Esophagus squamous epithelium (tissue), 5 donors: ENCODE measurements at regions not wholly inside any gene's neighbourhood (a gene's known extent, or its start where the extent isn't known, plus 50 kb on each side); places are given as distances from the start of the nearest gene placed in this dataset.

Experiments used
- DNase-seq: peaks from one replicate; lab custom pipeline; 2025; lab: John Stamatoyannopoulos, UW
- H3K27ac ChIP-seq, 4 donors: fragments of 200-600 bp; sonication (generic); one replicate each; pipeline ENCODE4 v1.5.1; 2016 to 2019; ENCODE audit warnings: mild to moderate bottlenecking in 1 of 4
- H3K27me3 ChIP-seq, 4 donors: fragments of 200-600 bp; sonication (generic); 1 replicate in 3 of 4; 2 replicates in 1 of 4; pipeline versions ENCODE4 v1.5.1 to v1.6.0; 2017 to 2021; ENCODE audit warnings: antibody characterized with exemption in 1 of 4
- H3K36me3 ChIP-seq, 3 donors: fragments of 200-600 bp; sonication (generic); one replicate each; pipeline ENCODE4 v1.5.1; 2016 to 2019
- H3K4me1 ChIP-seq, 3 donors: fragments of 200-600 bp; sonication (generic); one replicate each; pipeline ENCODE4 v1.5.1; 2017 to 2019
- H3K4me3 ChIP-seq, 4 donors: fragments of 200-600 bp; sonication (generic); 1 replicate in 3 of 4; 2 replicates in 1 of 4; pipeline ENCODE4 v1.5.1; 2016 to 2019; ENCODE audit warnings: mild to moderate bottlenecking in 2 of 4, moderate library complexity in 1 of 4
- H3K9me3 ChIP-seq, 3 donors: fragments of 200-600 bp; sonication (generic); one replicate each; pipeline ENCODE4 v1.5.1; 2016 to 2019
- POLR2A ChIP-seq, 4 donors: fragments of 450-650 bp; IDR thresholded peaks; one replicate each; pipeline ENCODE4 v1.6.1; 2017; ENCODE audit warnings: antibody characterized with exemption in 4 of 4, mild to moderate bottlenecking in 4 of 4, moderate library complexity in 3 of 4
- WGBS, 2 donors: methylation state at CpG; one replicate each; pipeline ENCODE4 v1.1.5; 2018; 5-methylcytosine and 5-hydroxymethylcytosine counted together
- intact Hi-C: fragments of 100-400 bp; cut with DNase I; formaldehyde crosslinking; loops from one replicate; pipeline ENCODE4 v1.15.0; 2022
- TF ChIP-seq, protein P1 (sequence below), 6 experiments: fragments of 450-650 bp in 4 of 6; fragments of 200-600 bp in 2 of 6; sonication (generic) in 2 of 6; IDR thresholded peaks; one replicate each; pipeline ENCODE4 v1.5.1; 2016 to 2019; ENCODE audit warnings: antibody characterized with exemption in 6 of 6, mild to moderate bottlenecking in 4 of 6, moderate library complexity in 4 of 6
- donor health status: DM: yes; HTN: yes; CAD: no.

- no peak overlapping the region for H3K27ac ChIP-seq
- H3K9me3 ChIP-seq, result no peaks in the 10 kb centered on the region
- TF ChIP-seq, protein P1, sequence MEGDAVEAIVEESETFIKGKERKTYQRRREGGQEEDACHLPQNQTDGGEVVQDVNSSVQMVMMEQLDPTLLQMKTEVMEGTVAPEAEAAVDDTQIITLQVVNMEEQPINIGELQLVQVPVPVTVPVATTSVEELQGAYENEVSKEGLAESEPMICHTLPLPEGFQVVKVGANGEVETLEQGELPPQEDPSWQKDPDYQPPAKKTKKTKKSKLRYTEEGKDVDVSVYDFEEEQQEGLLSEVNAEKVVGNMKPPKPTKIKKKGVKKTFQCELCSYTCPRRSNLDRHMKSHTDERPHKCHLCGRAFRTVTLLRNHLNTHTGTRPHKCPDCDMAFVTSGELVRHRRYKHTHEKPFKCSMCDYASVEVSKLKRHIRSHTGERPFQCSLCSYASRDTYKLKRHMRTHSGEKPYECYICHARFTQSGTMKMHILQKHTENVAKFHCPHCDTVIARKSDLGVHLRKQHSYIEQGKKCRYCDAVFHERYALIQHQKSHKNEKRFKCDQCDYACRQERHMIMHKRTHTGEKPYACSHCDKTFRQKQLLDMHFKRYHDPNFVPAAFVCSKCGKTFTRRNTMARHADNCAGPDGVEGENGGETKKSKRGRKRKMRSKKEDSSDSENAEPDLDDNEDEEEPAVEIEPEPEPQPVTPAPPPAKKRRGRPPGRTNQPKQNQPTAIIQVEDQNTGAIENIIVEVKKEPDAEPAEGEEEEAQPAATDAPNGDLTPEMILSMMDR (IDR thresholded peaks at IDR 0.05), result no peak
- no peak for TF ChIP-seq POLR2A (IDR thresholded peaks at IDR 0.05)
- H3K36me3 ChIP-seq, result no peaks in the 10 kb centered on the region
- peaks cover 0 to 18% (median 0%) of the 10 kb centered on the region in 4 donors for H3K27me3 ChIP-seq
- no peak overlapping the region for H3K4me3 ChIP-seq
- H3K4me1 ChIP-seq, result no peaks in the 10 kb centered on the region
- WGBS, 2 donors, result 57 to 66% methylated on average over 6 of the region's 6 CpGs
- DNase-seq, result no peak
- intact Hi-C loops, result no loop called here
Observed at GRCh38 chr16:86002178-86002900, 103.4 kb downstream of the IRF8 start.

GRCh38 chr16:86007524-86007923, 108.6 kb downstream of the IRF8 start:
- Histone ChIP-seq H3K27ac (no peak overlapping the region), H3K9me3 (no peaks in the 10 kb centered on the region), H3K27me3 (peaks cover 0 to 28% (median 0%) of the 10 kb centered on the region in 4 donors), H3K36me3 (no peaks in the 10 kb centered on the region), H3K4me1 (no peaks in the 10 kb centered on the region), H3K4me3 (no peak overlapping the region)
- TF ChIP-seq, protein P1 (IDR thresholded peaks at IDR 0.05), result no peak
- WGBS, 2 donors, result 59 to 62% methylated on average over 3 of the region's 3 CpGs
- DNase-seq, result no peak
- intact Hi-C loops, result no loop called here

DNA sequence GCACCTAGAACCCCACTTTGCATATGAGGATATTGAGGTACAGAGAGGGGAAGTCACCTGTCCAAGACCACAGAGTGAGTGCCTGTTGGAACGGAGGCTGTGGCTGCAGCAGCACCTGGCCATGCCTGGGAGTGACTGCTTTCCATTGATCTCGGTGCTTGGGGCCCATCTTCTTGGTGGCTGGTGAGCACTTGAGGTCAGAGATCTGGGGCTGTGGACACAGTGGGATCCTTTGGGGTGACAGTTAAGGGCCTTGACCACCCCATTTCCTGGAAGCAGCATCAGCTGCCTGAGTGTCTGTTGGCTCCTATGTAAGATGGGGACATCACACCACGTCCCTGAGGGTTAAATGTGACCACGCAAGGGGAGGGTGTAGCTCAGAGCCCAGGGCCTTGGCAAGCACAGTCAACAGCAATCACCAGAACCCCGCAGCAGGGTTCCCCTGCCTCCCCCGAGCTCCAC, 111.7 kb downstream of the IRF8 start:
- Histone ChIP-seq H3K9me3 (no peaks in the 10 kb centered on the region), H3K27me3 (peaks cover 0 to 19% (median 0%) of the 10 kb centered on the region in 4 donors), H3K4me1 (no peaks in the 10 kb centered on the region), H3K4me3 (no peak overlapping the region), H3K27ac (no peak overlapping the region), H3K36me3 (no peaks in the 10 kb centered on the region)
- 49 to 53% methylated on average over 5 to 6 of the region's 6 CpGs for WGBS, 2 donors
- TF ChIP-seq, protein P1 (IDR thresholded peaks at IDR 0.05), result no peak
- TF ChIP-seq POLR2A (IDR thresholded peaks at IDR 0.05), result no peak
- DNase-seq, result no peak
- intact Hi-C loops, result no loop called here

GRCh38 chr16:86011532-86011931, 112.6 kb downstream of the IRF8 start:
- Histone ChIP-seq H3K4me1 (peaks cover 0 to 2% (median 0%) of the 10 kb centered on the region in 3 donors), H3K9me3 (no peaks in the 10 kb centered on the region), H3K27ac (no peak overlapping the region), H3K27me3 (peaks cover 0 to 25% (median 0%) of the 10 kb centered on the region in 4 donors), H3K4me3 (no peak overlapping the region), H3K36me3 (no peaks in the 10 kb centered on the region)
- WGBS, 2 donors, result 49 to 58% methylated on average over 4 to 5 of the region's 5 CpGs
- TF ChIP-seq, protein P1 (IDR thresholded peaks at IDR 0.05), result no peak
- no peak for TF ChIP-seq POLR2A (IDR thresholded peaks at IDR 0.05)
- no peak for DNase-seq
- intact Hi-C loops, result no loop called here

DNA sequence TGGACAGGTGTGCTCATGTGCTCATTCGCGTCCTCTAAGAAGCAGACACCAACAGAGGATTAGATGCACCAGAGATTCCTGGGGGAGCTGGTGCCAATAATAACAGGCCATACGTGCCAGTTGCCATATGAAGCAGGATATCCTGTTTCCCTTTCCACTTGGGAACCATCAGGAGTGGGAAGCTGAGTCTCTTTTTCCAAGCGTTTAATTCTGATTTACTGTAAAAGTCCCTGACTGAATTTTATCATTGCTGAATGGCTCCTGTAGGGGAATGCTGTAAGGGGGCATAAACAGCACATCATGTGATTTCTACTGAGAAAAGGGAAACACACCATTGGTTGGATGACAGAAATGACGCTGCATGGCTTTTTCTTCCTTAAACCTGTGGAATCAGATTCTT, 113.3 kb downstream of the IRF8 start:
- peaks cover 0 to 31% (median 0%) of the 10 kb centered on the region in 4 donors for H3K27me3 ChIP-seq
- no peak overlapping the region for H3K27ac ChIP-seq
- intact Hi-C loops, result no loop called here
- no peak for TF ChIP-seq POLR2A (IDR thresholded peaks at IDR 0.05)
- TF ChIP-seq, protein P1 (IDR thresholded peaks at IDR 0.05), result no peak
- H3K36me3 ChIP-seq, result no peaks in the 10 kb centered on the region
- H3K4me1 ChIP-seq, result peaks cover 0 to 4% (median 0%) of the 10 kb centered on the region in 3 donors
- no peak for DNase-seq
- WGBS, 2 donors, result 68 to 74% methylated on average over 3 to 5 of the region's 5 CpGs
- H3K9me3 ChIP-seq, result no peaks in the 10 kb centered on the region
- H3K4me3 ChIP-seq, result no peak overlapping the region
